22Rv1 (cell line): ENCODE measurements at regions not wholly inside any gene's neighbourhood (a gene's known extent, or its start where the extent isn't known, plus 50 kb on each side); places are given as distances from the start of the nearest gene placed in this dataset.

Experiments
- H3K27ac ChIP-seq: fragments of 450-650 bp; 2 replicates; pipeline ENCODE4 v1.5.1; 2017
- CTCF ChIP-seq: fragments of 450-650 bp; IDR thresholded peaks from 2 replicates; pipeline ENCODE4 v1.5.1; 2017; ENCODE audit warnings: mild to moderate bottlenecking
- ZFX ChIP-seq: fragments of 450-650 bp; IDR thresholded peaks from 2 replicates; pipeline ENCODE4 v1.6.1; 2017; ENCODE audit warnings: antibody characterized with exemption, borderline replicate concordance

- H3K27ac ChIP-seq: no peak overlapping the region
- no peak for TF ChIP-seq ZFX
These were observed 395.2 kb downstream of the TUSC7 start for GRCh38 chr3:117104792-117105191.

- no peak overlapping the region for H3K27ac ChIP-seq
- no peak for TF ChIP-seq ZFX
These were observed 396.1 kb downstream of the TUSC7 start for GRCh38 chr3:117105686-117106085.

- no peak overlapping the region for H3K27ac ChIP-seq
- TF ChIP-seq CTCF: no peak
- no peak for TF ChIP-seq ZFX
These were observed 396.8 kb downstream of the TUSC7 start for GRCh38 chr3:117106396-117106795.

GRCh38 chr3:117107946-117108345 lies 398.4 kb downstream of the TUSC7 start:
- no peak overlapping the region for H3K27ac ChIP-seq
- TF ChIP-seq ZFX (no peak), CTCF (no peak)

- no peak overlapping the region for H3K27ac ChIP-seq
- TF ChIP-seq ZFX: no peak
These were observed 399.6 kb downstream of the TUSC7 start for GRCh38 chr3:117109178-117109577.

- TF ChIP-seq CTCF (no peak), ZFX (no peak)
- H3K27ac ChIP-seq: no peak overlapping the region
These were observed 405.1 kb downstream of the TUSC7 start for GRCh38 chr3:117114517-117115265.

GRCh38 chr3:117117188-117117936 lies 407.8 kb downstream of the TUSC7 start:
- no peak for TF ChIP-seq CTCF
- no peak for TF ChIP-seq ZFX
- no peak overlapping the region for H3K27ac ChIP-seq

- no peak for TF ChIP-seq ZFX
- no peak for TF ChIP-seq CTCF
- no peak overlapping the region for H3K27ac ChIP-seq
These were observed 409.0 kb downstream of the TUSC7 start for GRCh38 chr3:117118604-117119003.

GRCh38 chr3:117120014-117120413 lies 410.4 kb downstream of the TUSC7 start:
- H3K27ac ChIP-seq: no peak overlapping the region
- TF ChIP-seq ZFX (no peak), CTCF (no peak)
